ENCODE measurements at regions not wholly inside any gene's neighbourhood (a gene's known extent, or its start where the extent isn't known, plus 50 kb on each side); places are given as distances from the start of the nearest gene placed in this dataset.

- TF ChIP-seq POLR2AphosphoS5 (IDR thresholded peaks at IDR 0.05) (no peak), CTCF (IDR thresholded peaks at IDR 0.05) (no peak), POLR2A (IDR thresholded peaks at IDR 0.05) (no peak), EP300 (IDR thresholded peaks at IDR 0.05) (no peak)
Measured at GRCh38 chr13:24012648-24013047, 115.3 kb upstream of the C1QTNF9B start.
